RWPE1 (cell line): ENCODE measurements at regions not wholly inside any gene's neighbourhood (a gene's known extent, or its start where the extent isn't known, plus 50 kb on each side); places are given as distances from the start of the nearest gene placed in this dataset.

ENCODE experiments used
- CTCF ChIA-PET: fragments of 350-600 bp; sonication (Branson Sonifier 250); formaldehyde crosslinking; extraction: SDS; loops from one replicate; lab custom pipeline; 2021; lab: Yijun Ruan, JAX
- POLR2A ChIA-PET: fragments of 400-600 bp; formaldehyde crosslinking; extraction: SDS; loops from one replicate; lab custom pipeline; 2020; ENCODE audit warnings: antibody characterized with exemption; ENCODE audit not compliant: low non-redundant PET; lab: Yijun Ruan, JAX
- DNase-seq: peaks from one replicate; pipeline ENCODE4 v3.0.0; 2012; ENCODE audit warnings: low spot score
- H3K27ac ChIP-seq: fragments of 450-650 bp; 2 replicates; pipeline ENCODE4 v1.5.1; 2017
- TF ChIP-seq, protein P1 (sequence below): fragments of 450-650 bp; conservative IDR thresholded peaks from 2 replicates; pipeline ENCODE4 v1.5.1; 2017; ENCODE audit warnings: low read depth, mild to moderate bottlenecking

DNA sequence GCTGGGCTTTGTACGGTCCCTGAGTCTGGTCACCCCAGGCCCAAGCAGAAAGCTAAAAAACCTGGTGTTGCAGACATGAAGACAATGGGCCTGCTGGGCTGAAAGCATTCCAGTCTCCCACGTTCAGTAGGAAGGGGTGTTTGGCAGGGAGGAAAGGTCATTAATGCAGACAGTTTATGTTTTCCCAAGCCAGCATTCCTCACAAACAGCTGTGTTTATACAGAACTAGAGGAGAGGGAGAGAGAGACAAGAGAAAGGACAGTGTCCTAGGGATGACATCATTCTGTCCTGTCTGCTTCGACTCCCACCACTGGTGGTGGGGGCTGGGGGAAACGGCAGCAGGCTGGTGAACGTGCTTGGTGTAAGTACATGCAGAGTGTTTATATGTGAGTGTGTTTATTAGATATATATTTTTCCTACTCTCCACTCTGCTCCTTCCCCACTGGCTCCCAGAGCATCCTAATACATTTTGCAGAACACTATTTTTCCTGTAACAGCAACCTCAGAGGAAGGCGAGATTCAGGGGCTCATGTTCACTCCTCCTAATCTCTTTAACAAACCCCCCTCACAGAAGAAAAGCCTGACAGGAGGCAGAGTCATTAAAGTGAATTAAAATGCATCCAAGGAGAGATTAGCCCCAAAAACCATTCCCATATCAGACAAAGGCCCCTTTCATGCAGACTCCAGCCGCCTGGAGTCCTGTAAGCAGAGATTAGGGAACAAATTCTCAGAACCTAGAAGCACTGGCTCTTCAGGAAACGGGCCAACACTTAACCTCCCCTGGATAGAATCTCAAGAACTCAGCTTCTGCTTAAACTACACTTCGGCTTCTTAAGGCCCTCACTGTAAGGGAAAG, 380.4 kb downstream of the TNS1 start:
- no peak overlapping the region for H3K27ac ChIP-seq
- DNase-seq = no peak
- ChIA-PET POLR2A (no interaction called here), CTCF (interaction anchor here (1.0 kb wide), 1 partner anchor 28 kb away, joined by 3 read pairs; no protein-coding TSS in a partner anchor)
- TF ChIP-seq, protein P1, sequence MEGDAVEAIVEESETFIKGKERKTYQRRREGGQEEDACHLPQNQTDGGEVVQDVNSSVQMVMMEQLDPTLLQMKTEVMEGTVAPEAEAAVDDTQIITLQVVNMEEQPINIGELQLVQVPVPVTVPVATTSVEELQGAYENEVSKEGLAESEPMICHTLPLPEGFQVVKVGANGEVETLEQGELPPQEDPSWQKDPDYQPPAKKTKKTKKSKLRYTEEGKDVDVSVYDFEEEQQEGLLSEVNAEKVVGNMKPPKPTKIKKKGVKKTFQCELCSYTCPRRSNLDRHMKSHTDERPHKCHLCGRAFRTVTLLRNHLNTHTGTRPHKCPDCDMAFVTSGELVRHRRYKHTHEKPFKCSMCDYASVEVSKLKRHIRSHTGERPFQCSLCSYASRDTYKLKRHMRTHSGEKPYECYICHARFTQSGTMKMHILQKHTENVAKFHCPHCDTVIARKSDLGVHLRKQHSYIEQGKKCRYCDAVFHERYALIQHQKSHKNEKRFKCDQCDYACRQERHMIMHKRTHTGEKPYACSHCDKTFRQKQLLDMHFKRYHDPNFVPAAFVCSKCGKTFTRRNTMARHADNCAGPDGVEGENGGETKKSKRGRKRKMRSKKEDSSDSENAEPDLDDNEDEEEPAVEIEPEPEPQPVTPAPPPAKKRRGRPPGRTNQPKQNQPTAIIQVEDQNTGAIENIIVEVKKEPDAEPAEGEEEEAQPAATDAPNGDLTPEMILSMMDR = no peak

DNA sequence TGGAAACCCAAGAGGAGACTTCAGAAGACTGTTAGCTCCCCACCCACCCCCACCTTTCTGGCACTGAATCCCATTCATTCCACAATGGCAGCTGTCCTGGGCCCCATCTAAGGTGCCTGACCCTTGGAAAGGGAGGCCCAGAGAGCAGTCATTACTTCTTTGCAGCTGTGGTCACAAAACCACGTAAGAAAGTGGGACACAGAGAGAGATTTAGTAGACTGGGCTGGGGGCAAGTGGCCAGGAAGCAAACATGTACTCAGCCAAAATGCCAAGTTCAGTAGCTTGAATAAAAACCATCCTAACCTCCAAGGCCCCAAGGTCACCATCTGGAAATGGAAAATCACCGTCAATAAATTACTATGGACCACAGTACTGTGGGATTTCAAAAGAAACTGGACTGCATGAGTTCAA, 381.4 kb downstream of the TNS1 start:
- H3K27ac ChIP-seq = no peak overlapping the region
- TF ChIP-seq, protein P1 = no peak
- DNase-seq = no peak
- ChIA-PET CTCF (no interaction called here), POLR2A (no interaction called here)

DNA sequence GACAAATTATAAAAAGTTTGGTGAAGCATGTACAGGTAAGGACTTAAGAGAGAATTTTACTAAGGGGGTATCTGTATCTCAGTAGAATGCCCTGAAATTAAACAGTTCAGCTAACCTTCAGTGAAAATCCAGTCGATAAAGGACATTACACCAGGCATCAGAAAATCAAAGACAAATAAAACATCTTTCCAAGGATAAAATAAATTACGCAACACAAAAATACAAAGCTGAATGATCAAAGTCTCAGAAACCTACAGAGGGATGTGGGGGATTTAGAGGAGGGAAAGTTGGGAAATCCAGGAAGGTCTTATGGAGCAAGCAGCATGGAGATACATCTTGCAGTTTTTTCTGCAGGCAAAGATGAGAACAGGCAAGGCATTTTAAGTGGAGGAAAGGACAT, 384.1 kb downstream of the TNS1 start:
- POLR2A ChIA-PET = no interaction called here
- TF ChIP-seq, protein P1 = no peak
- no peak overlapping the region for H3K27ac ChIP-seq
- CTCF ChIA-PET = interaction anchor here (0.7 kb wide), 1 partner anchor 39 kb away, joined by 3 read pairs; no protein-coding TSS in a partner anchor
- no peak for DNase-seq

DNA sequence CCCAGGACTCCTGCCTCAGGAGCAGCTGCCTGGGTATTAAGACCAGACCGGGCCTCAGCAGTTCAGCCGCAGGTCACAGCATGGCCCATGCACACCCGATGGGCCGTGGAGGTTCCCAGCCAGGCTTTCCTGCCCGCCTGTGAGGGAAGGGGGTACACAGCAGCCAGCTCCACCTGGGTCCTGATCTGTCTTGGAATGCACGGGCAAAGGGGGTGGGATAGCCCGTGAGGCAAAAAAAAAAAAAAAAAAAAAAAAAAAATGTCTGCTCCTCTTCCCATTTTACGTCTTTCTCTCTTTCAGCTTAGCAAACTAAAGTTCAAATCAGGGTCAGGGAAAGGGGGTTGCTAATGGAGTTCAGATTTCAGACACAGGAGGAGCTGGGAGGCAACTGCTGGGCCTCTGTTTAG, 385.2 kb downstream of the TNS1 start:
- H3K27ac ChIP-seq = no peak overlapping the region
- ChIA-PET POLR2A (no interaction called here), CTCF (no interaction called here)
- no peak for DNase-seq
- TF ChIP-seq, protein P1 = no peak

DNA sequence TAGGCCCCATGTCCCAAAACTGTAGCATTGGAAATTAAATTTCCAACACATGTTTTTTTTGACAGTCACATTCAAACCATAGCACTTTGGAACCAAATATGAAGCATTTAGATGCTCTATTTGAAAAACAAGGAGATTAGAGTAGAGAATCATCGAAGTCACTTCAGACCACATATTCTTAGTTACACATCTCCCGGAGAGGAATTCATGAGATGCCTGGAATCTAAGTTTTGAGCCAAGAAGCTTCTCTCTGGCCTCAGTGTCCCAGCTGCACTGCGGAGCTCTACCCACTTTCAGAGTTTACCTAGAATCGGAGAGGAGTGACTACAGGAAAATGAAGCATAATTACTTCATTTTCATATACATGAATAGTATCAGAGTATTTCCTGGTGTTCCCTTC, 385.9 kb downstream of the TNS1 start:
- ChIA-PET CTCF (no interaction called here), POLR2A (no interaction called here)
- no peak for DNase-seq
- no peak overlapping the region for H3K27ac ChIP-seq
- TF ChIP-seq, protein P1 = no peak

DNA sequence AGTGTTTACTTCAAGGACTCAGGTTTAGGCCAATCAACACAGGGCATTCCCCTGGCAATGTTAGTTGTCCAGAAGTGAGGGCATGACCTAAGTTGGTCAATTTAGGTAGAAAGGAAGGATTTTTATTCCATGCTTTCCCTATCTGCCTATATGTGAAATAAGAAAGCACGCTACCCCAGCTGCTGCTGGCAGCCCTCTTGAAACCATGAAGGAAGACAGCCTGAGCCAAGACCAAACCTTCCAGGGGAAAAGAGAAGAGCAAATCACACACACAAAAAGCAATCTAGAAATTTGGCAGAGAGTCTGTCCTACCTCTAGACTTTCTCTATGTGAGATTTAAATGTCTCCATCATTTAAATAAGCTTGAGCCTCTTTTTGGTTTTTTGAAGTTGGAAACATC, 387.6 kb downstream of the TNS1 start:
- CTCF ChIA-PET = no interaction called here
- POLR2A ChIA-PET = no interaction called here
- DNase-seq = no peak
- H3K27ac ChIP-seq = no peak overlapping the region
- TF ChIP-seq, protein P1 = no peak
